ENCODE measurements at regions not wholly inside any gene's neighbourhood (a gene's known extent, or its start where the extent isn't known, plus 50 kb on each side); places are given as distances from the start of the nearest gene placed in this dataset.

DNA sequence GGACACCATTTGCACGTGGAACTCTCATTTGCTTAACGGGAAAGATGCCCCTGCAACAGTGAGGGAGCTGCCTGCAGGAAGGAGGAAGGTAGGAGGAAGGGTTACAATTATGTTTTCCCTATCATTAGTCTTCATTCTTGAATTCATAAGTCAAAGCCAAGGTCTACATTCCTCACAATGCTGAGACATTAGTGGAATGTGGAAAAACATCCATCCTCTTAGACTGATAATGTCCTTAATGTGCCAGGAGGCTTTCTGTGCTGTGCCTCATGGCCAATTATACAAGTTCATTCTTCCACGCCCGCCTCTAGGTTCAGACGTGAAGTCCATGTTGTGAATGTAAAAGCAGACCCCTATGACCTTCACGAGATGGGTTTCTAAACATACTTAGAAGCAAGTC, 1212.4 kb upstream of the TMEM132C start:
- TF ChIP-seq, protein P1, sequence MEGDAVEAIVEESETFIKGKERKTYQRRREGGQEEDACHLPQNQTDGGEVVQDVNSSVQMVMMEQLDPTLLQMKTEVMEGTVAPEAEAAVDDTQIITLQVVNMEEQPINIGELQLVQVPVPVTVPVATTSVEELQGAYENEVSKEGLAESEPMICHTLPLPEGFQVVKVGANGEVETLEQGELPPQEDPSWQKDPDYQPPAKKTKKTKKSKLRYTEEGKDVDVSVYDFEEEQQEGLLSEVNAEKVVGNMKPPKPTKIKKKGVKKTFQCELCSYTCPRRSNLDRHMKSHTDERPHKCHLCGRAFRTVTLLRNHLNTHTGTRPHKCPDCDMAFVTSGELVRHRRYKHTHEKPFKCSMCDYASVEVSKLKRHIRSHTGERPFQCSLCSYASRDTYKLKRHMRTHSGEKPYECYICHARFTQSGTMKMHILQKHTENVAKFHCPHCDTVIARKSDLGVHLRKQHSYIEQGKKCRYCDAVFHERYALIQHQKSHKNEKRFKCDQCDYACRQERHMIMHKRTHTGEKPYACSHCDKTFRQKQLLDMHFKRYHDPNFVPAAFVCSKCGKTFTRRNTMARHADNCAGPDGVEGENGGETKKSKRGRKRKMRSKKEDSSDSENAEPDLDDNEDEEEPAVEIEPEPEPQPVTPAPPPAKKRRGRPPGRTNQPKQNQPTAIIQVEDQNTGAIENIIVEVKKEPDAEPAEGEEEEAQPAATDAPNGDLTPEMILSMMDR (IDR thresholded peaks at IDR 0.05) = no peak
- no peaks in the 10 kb centered on the region for H3K4me1 Mint-ChIP-seq (ENCODE audit: unreplicated experiment)
- no peaks in the 10 kb centered on the region for H3K36me3 Mint-ChIP-seq (ENCODE audit: unreplicated experiment)
- no peak for DNase-seq (ENCODE audit: extremely low spot score, unreplicated experiment)
- H3K27me3 Mint-ChIP-seq (ENCODE audit: unreplicated experiment) = no peaks in the 10 kb centered on the region
- no peak overlapping the region for H3K4me3 Mint-ChIP-seq (ENCODE audit: unreplicated experiment)
- peaks cover 14% of the 10 kb centered on the region for H3K9me3 Mint-ChIP-seq (ENCODE audit: unreplicated experiment)
- no peak overlapping the region for H3K27ac Mint-ChIP-seq (ENCODE audit: unreplicated experiment)

DNA sequence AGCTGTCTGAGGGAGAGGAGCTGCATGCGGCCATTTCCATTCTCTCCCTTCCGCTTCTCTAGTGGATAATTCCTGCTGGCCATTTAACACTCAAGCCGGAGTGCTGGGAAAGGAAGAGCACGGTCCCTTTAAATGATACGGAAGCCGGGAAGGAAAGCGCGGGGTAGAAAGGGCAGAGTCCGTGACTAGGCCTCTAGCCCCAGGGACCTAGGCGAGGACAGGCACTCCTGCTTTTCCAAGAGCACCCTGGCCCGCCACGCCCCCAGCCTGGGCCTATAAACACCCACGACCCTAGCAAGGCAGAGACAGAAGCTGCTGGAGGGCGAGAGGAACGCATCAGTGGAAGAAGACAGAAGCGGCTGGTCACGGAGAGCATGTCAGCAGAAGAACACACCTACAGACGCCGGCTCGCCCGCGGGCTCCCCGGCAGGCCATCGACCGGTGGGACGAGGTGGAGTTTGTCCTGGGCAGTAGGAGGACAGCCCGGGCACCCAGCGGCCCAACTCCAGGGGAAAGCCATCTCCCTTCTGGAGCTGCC, 1206.6 kb upstream of the TMEM132C start:
- no peak overlapping the region for H3K27ac Mint-ChIP-seq (ENCODE audit: unreplicated experiment)
- H3K4me1 Mint-ChIP-seq (ENCODE audit: unreplicated experiment) = no peaks in the 10 kb centered on the region
- no peak for DNase-seq (ENCODE audit: extremely low spot score, unreplicated experiment)
- H3K9me3 Mint-ChIP-seq (ENCODE audit: unreplicated experiment) = peaks cover 7% of the 10 kb centered on the region
- H3K27me3 Mint-ChIP-seq (ENCODE audit: unreplicated experiment) = no peaks in the 10 kb centered on the region
- H3K36me3 Mint-ChIP-seq (ENCODE audit: unreplicated experiment) = no peaks in the 10 kb centered on the region
- H3K4me3 Mint-ChIP-seq (ENCODE audit: unreplicated experiment) = no peak overlapping the region
- TF ChIP-seq, protein P1 (IDR thresholded peaks at IDR 0.05) = no peak

DNA sequence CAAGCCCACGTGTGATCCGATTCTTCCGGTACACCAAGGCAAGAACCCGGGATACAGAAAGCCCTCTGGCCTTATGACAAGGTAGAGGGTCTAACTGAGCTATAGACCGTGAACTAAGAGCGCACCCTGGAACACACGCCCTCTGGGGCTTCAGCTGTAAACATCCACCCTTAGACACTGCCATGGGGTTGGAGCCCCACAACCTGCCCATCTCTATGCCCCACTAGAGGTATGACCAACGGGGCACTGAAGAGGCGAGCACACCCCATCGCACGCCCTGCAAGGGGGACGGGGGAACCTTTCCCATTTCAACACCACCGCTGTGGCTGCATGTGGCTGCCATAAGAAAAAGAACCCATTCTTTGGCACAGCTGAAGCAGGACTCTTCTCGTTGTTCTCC, 1206.0 kb upstream of the TMEM132C start:
- TF ChIP-seq, protein P1 (IDR thresholded peaks at IDR 0.05) = no peak
- Mint-ChIP-seq H3K4me3 (ENCODE audit: unreplicated experiment) (no peak overlapping the region), H3K9me3 (ENCODE audit: unreplicated experiment) (peaks cover 7% of the 10 kb centered on the region), H3K36me3 (ENCODE audit: unreplicated experiment) (no peaks in the 10 kb centered on the region), H3K4me1 (ENCODE audit: unreplicated experiment) (no peaks in the 10 kb centered on the region), H3K27me3 (ENCODE audit: unreplicated experiment) (no peaks in the 10 kb centered on the region), H3K27ac (ENCODE audit: unreplicated experiment) (no peak overlapping the region)
- no peak for DNase-seq (ENCODE audit: extremely low spot score, unreplicated experiment)

DNA sequence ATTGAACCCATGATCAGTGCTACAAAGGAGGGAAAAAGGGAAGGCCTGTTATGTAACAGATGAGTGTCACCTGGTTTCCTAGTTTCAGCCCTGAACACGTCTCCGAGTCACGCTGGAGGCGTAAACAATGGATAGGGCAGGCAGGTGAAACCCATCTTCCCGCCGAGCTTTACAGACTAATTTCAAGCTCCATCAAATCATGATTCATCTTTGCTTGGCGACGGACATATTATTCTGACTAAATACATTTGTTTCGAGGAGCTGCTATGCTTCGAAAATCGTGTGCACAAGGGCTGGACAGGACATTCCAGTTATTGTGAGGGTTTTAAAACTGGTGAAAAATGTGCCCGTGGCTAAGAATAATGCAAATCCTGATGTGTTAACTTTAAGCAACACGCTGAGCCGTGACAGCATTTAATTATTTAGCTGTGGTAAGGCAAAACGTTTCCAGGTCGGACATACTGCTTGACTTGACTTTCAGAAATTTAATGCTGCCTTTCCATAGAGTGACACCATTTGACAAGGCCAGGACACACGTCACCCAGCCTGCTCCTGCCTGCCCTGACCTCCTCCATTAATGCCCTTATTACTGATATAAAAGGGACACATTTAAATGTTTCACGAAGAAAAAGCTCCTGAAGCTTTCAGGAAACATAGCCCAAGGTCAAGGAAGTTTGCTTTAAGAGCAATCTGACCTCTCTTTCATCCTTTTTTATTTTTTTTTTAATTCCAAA, 1203.5 kb upstream of the TMEM132C start:
- H3K27ac Mint-ChIP-seq (ENCODE audit: unreplicated experiment) = no peak overlapping the region
- no peaks in the 10 kb centered on the region for H3K4me1 Mint-ChIP-seq (ENCODE audit: unreplicated experiment)
- TF ChIP-seq, protein P1 (IDR thresholded peaks at IDR 0.05) = no peak
- H3K4me3 Mint-ChIP-seq (ENCODE audit: unreplicated experiment) = no peak overlapping the region
- no peaks in the 10 kb centered on the region for H3K27me3 Mint-ChIP-seq (ENCODE audit: unreplicated experiment)
- peaks cover 7% of the 10 kb centered on the region for H3K9me3 Mint-ChIP-seq (ENCODE audit: unreplicated experiment)
- H3K36me3 Mint-ChIP-seq (ENCODE audit: unreplicated experiment) = no peaks in the 10 kb centered on the region
- DNase-seq (ENCODE audit: extremely low spot score, unreplicated experiment) = no peak

DNA sequence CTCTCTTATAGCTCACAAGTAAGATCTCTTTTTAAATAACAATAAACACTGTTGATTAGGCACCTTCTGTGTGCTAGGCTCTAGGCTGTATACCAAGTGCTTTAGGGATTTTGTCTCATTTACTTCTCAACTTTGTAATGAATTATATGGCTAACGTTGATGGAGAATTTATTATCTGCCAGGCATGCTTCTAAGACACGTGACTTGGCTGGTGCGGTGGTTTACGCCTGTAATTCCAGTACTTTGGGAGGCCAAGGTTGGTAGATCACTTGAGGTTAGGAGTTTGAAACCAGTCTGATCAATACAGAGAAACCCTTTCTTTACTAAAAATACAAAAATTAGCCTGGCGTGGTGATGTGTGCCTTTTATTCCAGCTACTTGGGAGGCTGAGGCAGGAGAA, 1202.8 kb upstream of the TMEM132C start:
- peaks cover 7% of the 10 kb centered on the region for H3K9me3 Mint-ChIP-seq (ENCODE audit: unreplicated experiment)
- H3K27ac Mint-ChIP-seq (ENCODE audit: unreplicated experiment) = no peak overlapping the region
- no peak for DNase-seq (ENCODE audit: extremely low spot score, unreplicated experiment)
- H3K4me3 Mint-ChIP-seq (ENCODE audit: unreplicated experiment) = no peak overlapping the region
- TF ChIP-seq, protein P1 (IDR thresholded peaks at IDR 0.05) = no peak
- H3K36me3 Mint-ChIP-seq (ENCODE audit: unreplicated experiment) = no peaks in the 10 kb centered on the region
- no peaks in the 10 kb centered on the region for H3K4me1 Mint-ChIP-seq (ENCODE audit: unreplicated experiment)
- H3K27me3 Mint-ChIP-seq (ENCODE audit: unreplicated experiment) = no peaks in the 10 kb centered on the region

Data from osteocyte (in vitro differentiated cells).